ENCODE measurements at regions not wholly inside any gene's neighbourhood (a gene's known extent, or its start where the extent isn't known, plus 50 kb on each side); places are given as distances from the start of the nearest gene placed in this dataset.

DNA sequence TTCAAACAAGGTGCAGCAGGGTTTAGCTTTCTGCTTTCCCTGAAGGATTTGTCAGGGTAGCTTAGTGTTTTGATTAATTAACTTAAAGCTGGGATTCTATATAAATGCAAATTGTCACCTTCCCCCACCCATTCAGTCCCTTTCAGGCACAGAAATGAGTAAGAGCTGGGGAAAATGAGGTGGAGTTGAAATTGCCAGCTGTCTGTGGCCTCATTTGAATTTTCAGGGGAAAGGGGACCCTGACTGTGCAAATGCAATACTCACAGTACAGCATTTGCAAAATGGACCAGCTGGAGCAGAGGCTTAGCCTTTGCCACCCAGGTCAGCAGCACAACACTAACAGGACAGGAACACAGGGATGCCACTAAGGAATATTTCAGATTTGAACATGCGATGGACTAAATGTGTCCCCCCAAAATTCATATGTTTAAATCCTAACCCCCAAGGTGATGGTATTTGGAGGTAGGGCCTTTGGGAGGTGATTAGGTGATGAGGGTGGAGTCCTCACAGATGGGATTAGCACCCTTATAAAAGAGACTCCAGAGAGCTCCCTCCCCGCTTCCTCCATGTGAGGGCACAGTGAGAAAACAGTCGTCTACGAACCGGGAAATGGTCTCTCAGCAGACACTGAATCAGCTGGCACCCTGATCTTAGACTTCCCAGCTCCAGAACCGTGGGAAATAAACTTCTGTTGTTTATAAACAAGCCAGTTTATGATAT is 59.5 kb upstream of the CYSLTR2 start:
- no TSS peak for BruUV-seq (replicated peaks)
- Mint-ChIP-seq H3K36me3 (ENCODE audit: insufficient read depth, unreplicated experiment) (no peaks in the 10 kb centered on the region), H3K9me3 (ENCODE audit: unreplicated experiment) (peaks cover 16% of the 10 kb centered on the region), H3K4me1 (ENCODE audit: low read depth, unreplicated experiment) (no peaks in the 10 kb centered on the region), H3K27me3 (ENCODE audit: insufficient read depth, unreplicated experiment) (no peaks in the 10 kb centered on the region), H3K4me3 (ENCODE audit: unreplicated experiment) (no peak overlapping the region), H3K27ac (ENCODE audit: unreplicated experiment) (no peak overlapping the region)
- ChIA-PET POLR2A (no interaction called here), CTCF (interaction anchor here (0.7 kb wide), 1 partner anchor 175 kb away, joined by 7 read pairs; no protein-coding TSS in a partner anchor)
- no peak for DNase-seq
- no peaks in the 10 kb centered on the region for H3K36me3 ChIP-seq (ENCODE audit: control insufficient read depth, insufficient read depth, low read length)
- TF ChIP-seq, protein P1, sequence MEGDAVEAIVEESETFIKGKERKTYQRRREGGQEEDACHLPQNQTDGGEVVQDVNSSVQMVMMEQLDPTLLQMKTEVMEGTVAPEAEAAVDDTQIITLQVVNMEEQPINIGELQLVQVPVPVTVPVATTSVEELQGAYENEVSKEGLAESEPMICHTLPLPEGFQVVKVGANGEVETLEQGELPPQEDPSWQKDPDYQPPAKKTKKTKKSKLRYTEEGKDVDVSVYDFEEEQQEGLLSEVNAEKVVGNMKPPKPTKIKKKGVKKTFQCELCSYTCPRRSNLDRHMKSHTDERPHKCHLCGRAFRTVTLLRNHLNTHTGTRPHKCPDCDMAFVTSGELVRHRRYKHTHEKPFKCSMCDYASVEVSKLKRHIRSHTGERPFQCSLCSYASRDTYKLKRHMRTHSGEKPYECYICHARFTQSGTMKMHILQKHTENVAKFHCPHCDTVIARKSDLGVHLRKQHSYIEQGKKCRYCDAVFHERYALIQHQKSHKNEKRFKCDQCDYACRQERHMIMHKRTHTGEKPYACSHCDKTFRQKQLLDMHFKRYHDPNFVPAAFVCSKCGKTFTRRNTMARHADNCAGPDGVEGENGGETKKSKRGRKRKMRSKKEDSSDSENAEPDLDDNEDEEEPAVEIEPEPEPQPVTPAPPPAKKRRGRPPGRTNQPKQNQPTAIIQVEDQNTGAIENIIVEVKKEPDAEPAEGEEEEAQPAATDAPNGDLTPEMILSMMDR (IDR thresholded peaks at IDR 0.05; ENCODE audit: insufficient read depth in 1 of 2, low read depth in 1 of 2, low read length in 1 of 2, severe bottlenecking in 1 of 2, unreplicated experiment in 1 of 2): no peak
- peaks cover 11% of the 10 kb centered on the region; the same call in 1 of the 2 replicates for H3K4me1 ChIP-seq
- no peak overlapping the region for H3K4me3 ChIP-seq (ENCODE audit: low read depth, low read length)
- intact Hi-C loops (cut with micrococcal nuclease; ENCODE audit: unreplicated experiment): no loop called here
- H3K9me3 ChIP-seq: peaks cover 3% of the 10 kb centered on the region; the same call in 1 of the 2 replicates
- no peaks in the 10 kb centered on the region for H3K27me3 ChIP-seq (replicated peaks; ENCODE audit: control insufficient read depth, insufficient read depth, low read length)

DNA sequence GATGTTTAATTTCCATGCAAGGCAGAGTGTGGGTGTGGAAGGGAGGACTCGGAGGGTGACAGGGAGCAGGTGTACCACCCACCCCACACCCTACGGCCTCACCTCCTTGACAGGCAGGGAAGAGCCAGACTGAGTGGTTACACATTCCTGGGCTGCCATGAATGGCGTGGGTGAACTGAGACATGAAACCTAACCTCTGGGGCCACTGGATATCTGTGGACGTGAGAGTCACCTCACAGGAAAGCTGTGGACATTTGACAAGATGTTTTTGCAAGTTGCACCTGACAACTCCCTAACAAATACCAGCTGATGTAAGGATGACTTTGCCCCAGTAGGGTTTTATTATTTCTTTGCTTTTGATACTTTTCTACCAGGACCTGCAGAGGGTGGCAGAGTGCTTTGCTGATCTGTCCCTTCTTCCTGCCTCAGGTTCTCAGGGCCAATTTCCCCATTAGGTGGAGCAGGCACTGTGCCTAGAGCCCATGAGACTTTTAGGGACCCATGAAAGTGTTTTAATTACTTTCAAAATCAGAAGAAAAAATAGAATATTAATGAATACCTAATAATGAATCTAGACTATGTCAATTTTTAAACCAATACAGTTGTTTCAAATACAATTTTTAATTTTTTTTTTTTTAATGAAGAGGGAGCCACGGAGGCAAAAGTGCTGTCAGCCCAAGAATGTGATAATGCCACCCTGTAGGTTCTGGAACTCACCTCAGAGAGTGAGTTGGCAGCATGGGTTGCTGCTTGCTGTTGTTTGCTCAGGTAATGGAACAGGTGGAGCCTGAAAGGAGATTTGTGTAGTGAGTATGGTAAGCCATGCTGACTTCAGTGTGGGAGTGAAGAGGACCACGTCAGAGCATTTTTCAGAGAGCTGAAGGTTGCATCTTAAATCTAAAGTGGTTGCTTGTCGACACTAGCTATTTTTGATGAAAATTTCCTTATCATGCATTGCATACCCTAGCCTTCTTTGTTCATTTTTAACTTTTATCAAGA is 58.0 kb upstream of the CYSLTR2 start:
- H3K36me3 ChIP-seq (ENCODE audit: control insufficient read depth, insufficient read depth, low read length): no peaks in the 10 kb centered on the region
- no peaks in the 10 kb centered on the region for H3K9me3 ChIP-seq
- no TSS peak for BruUV-seq (replicated peaks)
- ChIA-PET POLR2A (no interaction called here), CTCF (interaction anchor here (0.6 to 1.7 kb wide), 4 partner anchors 16 to 174 kb away, joined by 3 to 31 read pairs (median 6); no protein-coding TSS in a partner anchor)
- H3K27me3 ChIP-seq (replicated peaks; ENCODE audit: control insufficient read depth, insufficient read depth, low read length): no peaks in the 10 kb centered on the region
- H3K4me1 ChIP-seq: no peaks in the 10 kb centered on the region; the same call in 1 of the 2 replicates
- Mint-ChIP-seq H3K9me3 (ENCODE audit: unreplicated experiment) (peaks cover 16% of the 10 kb centered on the region), H3K4me1 (ENCODE audit: low read depth, unreplicated experiment) (no peaks in the 10 kb centered on the region), H3K4me3 (ENCODE audit: unreplicated experiment) (no peak overlapping the region), H3K27me3 (ENCODE audit: insufficient read depth, unreplicated experiment) (no peaks in the 10 kb centered on the region), H3K27ac (ENCODE audit: unreplicated experiment) (peak overlapping the region; percentile 39), H3K36me3 (ENCODE audit: insufficient read depth, unreplicated experiment) (no peaks in the 10 kb centered on the region)
- TF ChIP-seq, protein P1 (IDR thresholded peaks at IDR 0.05; ENCODE audit: insufficient read depth in 1 of 2, low read depth in 1 of 2, low read length in 1 of 2, severe bottlenecking in 1 of 2, unreplicated experiment in 1 of 2): peak; percentile 70 to 80
- intact Hi-C loops (cut with micrococcal nuclease; ENCODE audit: unreplicated experiment): loop anchor here (1.0 kb wide), 5 partner anchors 31 to 174 kb away; no protein-coding TSS in a partner anchor
- DNase-seq: peak; percentile 65 to 78
- H3K4me3 ChIP-seq (ENCODE audit: low read depth, low read length): no peak overlapping the region

Data from Caco-2 (cell line).